Muscle of back (tissue), 3 donors: ENCODE measurements at regions not wholly inside any gene's neighbourhood (a gene's known extent, or its start where the extent isn't known, plus 50 kb on each side); places are given as distances from the start of the nearest gene placed in this dataset.

Experiments used
- DNase-seq, 3 donors: peaks; one replicate each; pipeline versions ENCODE4 v3.0.0 to v3.0.0-alpha.2; 2013

GRCh38 chr13:63696055-63696454 lies 2280.4 kb upstream of the PCDH20 start:
- DNase-seq, result peak in 1 of 3 donors; percentile 16

- no peak for DNase-seq
Observed at GRCh38 chr13:63693696-63694095, 2278.0 kb upstream of the PCDH20 start.

- DNase-seq, result no peak
Observed at GRCh38 chr13:63691474-63691873, 2275.8 kb upstream of the PCDH20 start.

GRCh38 chr13:63690672-63691071 lies 2275.0 kb upstream of the PCDH20 start:
- DNase-seq, result no peak

- DNase-seq, result no peak
Observed at GRCh38 chr13:63684822-63685221, 2269.2 kb upstream of the PCDH20 start.

- DNase-seq, result no peak
Observed at GRCh38 chr13:63680704-63681103, 2265.1 kb upstream of the PCDH20 start.

- no peak for DNase-seq
Observed at GRCh38 chr13:63671296-63671695, 2255.6 kb upstream of the PCDH20 start.

- no peak for DNase-seq
Observed at GRCh38 chr13:63651394-63651793, 2235.7 kb upstream of the PCDH20 start.

GRCh38 chr13:63643543-63643942 lies 2227.9 kb upstream of the PCDH20 start:
- no peak for DNase-seq

GRCh38 chr13:63636316-63636993 lies 2220.8 kb upstream of the PCDH20 start:
- DNase-seq, result peak in 2 of 3 donors; percentile 10 to 41

GRCh38 chr13:63632321-63632720 lies 2216.7 kb upstream of the PCDH20 start:
- DNase-seq, result no peak

- DNase-seq, result no peak
Observed at GRCh38 chr13:63631006-63631405, 2215.4 kb upstream of the PCDH20 start.

- DNase-seq, result no peak
Observed at GRCh38 chr13:63629591-63629990, 2213.9 kb upstream of the PCDH20 start.

GRCh38 chr13:63628310-63628709 lies 2212.7 kb upstream of the PCDH20 start:
- no peak for DNase-seq

GRCh38 chr13:63625869-63626268 lies 2210.2 kb upstream of the PCDH20 start:
- DNase-seq, result no peak

- DNase-seq, result peak in 1 of 3 donors; percentile 9
Observed at GRCh38 chr13:63614874-63615612, 2199.4 kb upstream of the PCDH20 start.

- DNase-seq, result no peak
Observed at GRCh38 chr13:63607153-63607552, 2191.5 kb upstream of the PCDH20 start.

- no peak for DNase-seq
Observed at GRCh38 chr13:63605962-63606361, 2190.3 kb upstream of the PCDH20 start.

- no peak for DNase-seq
Observed at GRCh38 chr13:63605403-63605802, 2189.8 kb upstream of the PCDH20 start.

GRCh38 chr13:63595811-63596210 lies 2180.2 kb upstream of the PCDH20 start:
- DNase-seq, result no peak

- no peak for DNase-seq
Observed at GRCh38 chr13:63586467-63586866, 2170.8 kb upstream of the PCDH20 start.

GRCh38 chr13:63578796-63579195 lies 2163.1 kb upstream of the PCDH20 start:
- DNase-seq, result no peak

GRCh38 chr13:63567031-63567430 lies 2151.4 kb upstream of the PCDH20 start:
- DNase-seq, result no peak

- DNase-seq, result peak in 2 of 3 donors; percentile 0 to 8
Observed at GRCh38 chr13:63554157-63554556, 2138.5 kb upstream of the PCDH20 start.
